ENCODE measurements at regions not wholly inside any gene's neighbourhood (a gene's known extent, or its start where the extent isn't known, plus 50 kb on each side); places are given as distances from the start of the nearest gene placed in this dataset.

- DNase-seq (ENCODE audit: low read depth) = no peak
These were observed 69.2 kb downstream of the ISG20 start for GRCh38 chr15:88707771-88708654.

- no peak for DNase-seq (ENCODE audit: low read depth)
These were observed 69.8 kb downstream of the ISG20 start for GRCh38 chr15:88708655-88709054.

- no peak for DNase-seq (ENCODE audit: low read depth)
These were observed 71.4 kb downstream of the ISG20 start for GRCh38 chr15:88710027-88710715.

GRCh38 chr15:88711806-88712205 lies 73.0 kb downstream of the ISG20 start:
- no peak for DNase-seq (ENCODE audit: low read depth)

- DNase-seq (ENCODE audit: low read depth) = no peak
These were observed 76.1 kb downstream of the ISG20 start for GRCh38 chr15:88714782-88715372.

GRCh38 chr15:88716543-88717381 lies 77.9 kb downstream of the ISG20 start:
- DNase-seq (ENCODE audit: low read depth) = no peak

GRCh38 chr15:88717382-88718031 lies 78.7 kb downstream of the ISG20 start:
- DNase-seq (ENCODE audit: low read depth) = no peak

- DNase-seq (ENCODE audit: low read depth) = no peak
These were observed 79.9 kb downstream of the ISG20 start for GRCh38 chr15:88718731-88719130.

- DNase-seq (ENCODE audit: low read depth) = no peak
These were observed 80.8 kb downstream of the ISG20 start for GRCh38 chr15:88719654-88720053.

- no peak for DNase-seq (ENCODE audit: low read depth)
These were observed 77.7 kb upstream of the ACAN start for GRCh38 chr15:88725305-88726210.

- no peak for DNase-seq (ENCODE audit: low read depth)
These were observed 75.8 kb upstream of the ACAN start for GRCh38 chr15:88727439-88727838.

GRCh38 chr15:88729581-88729980 lies 73.7 kb upstream of the ACAN start:
- DNase-seq (ENCODE audit: low read depth) = no peak

GRCh38 chr15:88730751-88731150 lies 72.5 kb upstream of the ACAN start:
- DNase-seq (ENCODE audit: low read depth) = no peak

GRCh38 chr15:88735212-88735611 lies 68.0 kb upstream of the ACAN start:
- DNase-seq (ENCODE audit: low read depth) = no peak

- DNase-seq (ENCODE audit: low read depth) = no peak
These were observed 67.0 kb upstream of the ACAN start for GRCh38 chr15:88736204-88736603.

GRCh38 chr15:88738796-88739195 lies 64.4 kb upstream of the ACAN start:
- no peak for DNase-seq (ENCODE audit: low read depth)

GRCh38 chr15:88739541-88739940 lies 63.7 kb upstream of the ACAN start:
- DNase-seq (ENCODE audit: low read depth) = no peak

GRCh38 chr15:88740356-88740755 lies 62.9 kb upstream of the ACAN start:
- DNase-seq (ENCODE audit: low read depth) = no peak

- no peak for DNase-seq (ENCODE audit: low read depth)
These were observed 62.2 kb upstream of the ACAN start for GRCh38 chr15:88741046-88741445.

GRCh38 chr15:88741671-88742070 lies 61.6 kb upstream of the ACAN start:
- DNase-seq (ENCODE audit: low read depth) = no peak

- DNase-seq (ENCODE audit: low read depth) = no peak
These were observed 61.1 kb upstream of the ACAN start for GRCh38 chr15:88742161-88742560.

All from GM04503 (cell line).